Heart left ventricle (tissue), 16 donors: ENCODE measurements at regions not wholly inside any gene's neighbourhood (a gene's known extent, or its start where the extent isn't known, plus 50 kb on each side); places are given as distances from the start of the nearest gene placed in this dataset.

ENCODE experiments used
- ATAC-seq, 4 donors: fragments of 200-7000 bp; cut with Tn5 transposase; one replicate each; pipeline ENCODE4 v1.9.1; 2020 to 2022; ENCODE audit warnings: moderate library complexity in 4 of 4, mild to moderate bottlenecking in 3 of 4, moderate number of reproducible peaks in 1 of 4
- DNase-seq, 5 donors: peaks; one replicate each; pipeline ENCODE4 v3.0.0-alpha.2; 2020
- H3K27ac ChIP-seq, 12 donors: fragments of 200-600 bp; sonication (generic) in 4 of 12; one replicate each; pipeline versions ENCODE4 v1.5.0 to v1.8.0; 2016 to 2022; ENCODE audit warnings: mild to moderate bottlenecking in 2 of 12
- H3K27me3 ChIP-seq, 9 donors: fragments of 200-600 bp; sonication (generic) in 2 of 9; one replicate each; pipeline versions ENCODE4 v1.5.1 to v1.8.0; 2016 to 2022; ENCODE audit warnings: mild to moderate bottlenecking in 3 of 9
- H3K36me3 ChIP-seq, 9 donors: fragments of 200-600 bp; sonication (generic) in 2 of 9; one replicate each; pipeline versions ENCODE4 v1.5.0 to v1.8.0; 2018 to 2022; ENCODE audit warnings: mild to moderate bottlenecking in 2 of 9
- H3K4me1 ChIP-seq, 12 donors: fragments of 200-600 bp; sonication (generic) in 4 of 12; one replicate each; pipeline versions ENCODE4 v1.5.0 to v1.8.0; 2016 to 2022; ENCODE audit warnings: mild to moderate bottlenecking in 3 of 12
- H3K4me3 ChIP-seq, 12 donors: fragments of 200-600 bp; sonication (generic) in 4 of 12; one replicate each; pipeline versions ENCODE4 v1.5.0 to v1.8.0; 2017 to 2022; ENCODE audit warnings: mild to moderate bottlenecking in 9 of 12, moderate library complexity in 4 of 12
- H3K9me3 ChIP-seq, 12 donors: fragments of 200-600 bp; sonication (generic) in 4 of 12; one replicate each; pipeline versions ENCODE4 v1.5.0 to v1.8.0; 2016 to 2022; ENCODE audit warnings: mild to moderate bottlenecking in 1 of 12
- CTCF ChIP-seq, 12 donors: fragments of 200-600 bp; sonication (generic) in 4 of 12; IDR thresholded peaks; one replicate each; pipeline versions ENCODE4 v1.5.0 to v1.8.0; 2018 to 2022; ENCODE audit warnings: antibody characterized with exemption in 12 of 12, mild to moderate bottlenecking in 5 of 12
- POLR2A ChIP-seq, 2 donors: fragments of 450-650 bp; IDR thresholded peaks; one replicate each; pipeline ENCODE4 v1.6.1; 2017; ENCODE audit warnings: antibody characterized with exemption in 2 of 2, mild to moderate bottlenecking in 2 of 2, moderate library complexity in 2 of 2
- WGBS, 4 donors: extraction: QIAGEN DNeasy Blood & Tissue Kit in 2 of 4; methylation state at CpG; one replicate each; pipeline versions ENCODE4 v1.1.5 to v1.1.7; 2013 to 2018; 5-methylcytosine and 5-hydroxymethylcytosine counted together
- intact Hi-C, 10 donors: fragments of 100-400 bp; cut with DNase I; formaldehyde crosslinking; loops; one replicate each; pipeline versions ENCODE4 v1.11.1 to v1.14.2; 2022
- donor health status: ischemic (EF 13 %, LVEDD 7.1; RV severe dilation, severe dysfunction).
- donor health status: healthy with polysubstance abuse.
- donor health status: DM: no; HTN: yes; CAD: no.
- donor health status: DM: no; HTN: no; CAD: no.
- donor health status: ischemic (EF 25% LVEDD 6.9; RV normal size, moderate dysfunction).
- donor health status: ischemic (EF 25% LVEDD 5.7; RV mildly dilated, moderate dysfunction).
- donor health status: healthy.
- donor health status: DM: yes; HTN: yes; CAD: no.
- donor health status: ischemic (EF 35%, LVEDD 5.7; RV mildly dilated, moderate dysfunction).
- donor health status: nonischemic (EF 11% LVEDD 7.7; RV severe dilation, severe dysfunction).
- donor health status: DM: yes; HTN: yes; CAD: no.
- donor health status: PGD.
- donor health status: ischemic (EF 29% LVEDD 5.4; RV normal size, mild dysfunction).
- donor health status: nonischemic (EF 23%, LVEDD 6.1; RV moderate dilation, normal function).

GRCh38 chr5:84961193-84961592 is 576.5 kb upstream of the EDIL3 start:
- no peak overlapping the region for H3K27ac ChIP-seq
- ATAC-seq (peak in 1 of 4 donors; percentile 20), DNase-seq (peak in 2 of 5 donors; percentile 14 to 26)
- no peaks in the 10 kb centered on the region for H3K27me3 ChIP-seq
- intact Hi-C loops = no loop called here
- 82 to 95% (median 92%) methylated on average over 8 to 9 of the region's 9 CpGs for WGBS, 4 donors
- no peak overlapping the region for H3K4me3 ChIP-seq
- H3K4me1 ChIP-seq = no peaks in the 10 kb centered on the region
- H3K9me3 ChIP-seq = peaks cover 0 to 17% (median 0%) of the 10 kb centered on the region in 12 donors
- no peaks in the 10 kb centered on the region for H3K36me3 ChIP-seq
- TF ChIP-seq CTCF (IDR thresholded peaks at IDR 0.05) = no peak
- no peak for TF ChIP-seq POLR2A (IDR thresholded peaks at IDR 0.05)

GRCh38 chr5:84961903-84962302 is 577.2 kb upstream of the EDIL3 start:
- no peaks in the 10 kb centered on the region for H3K4me1 ChIP-seq
- H3K27me3 ChIP-seq = no peaks in the 10 kb centered on the region
- ATAC-seq (no peak), DNase-seq (peak in 1 of 5 donors; percentile 30)
- H3K9me3 ChIP-seq = peaks cover 0 to 17% (median 0%) of the 10 kb centered on the region in 12 donors
- no peak overlapping the region for H3K27ac ChIP-seq
- no peaks in the 10 kb centered on the region for H3K36me3 ChIP-seq
- H3K4me3 ChIP-seq = no peak overlapping the region
- intact Hi-C loops = no loop called here
- TF ChIP-seq CTCF (IDR thresholded peaks at IDR 0.05) (no peak), POLR2A (IDR thresholded peaks at IDR 0.05) (no peak)
- WGBS, 4 donors = 53 to 81% (median 69%) methylated on average over 2 to 3 of the region's 3 CpGs

- DNase-seq (no peak), ATAC-seq (no peak)
- no peak for TF ChIP-seq POLR2A (IDR thresholded peaks at IDR 0.05)
- TF ChIP-seq CTCF (IDR thresholded peaks at IDR 0.05) = no peak
- no peaks in the 10 kb centered on the region for H3K9me3 ChIP-seq
- H3K27ac ChIP-seq = no peak overlapping the region
- no peaks in the 10 kb centered on the region for H3K4me1 ChIP-seq
- no peaks in the 10 kb centered on the region for H3K36me3 ChIP-seq
- 48 to 77% (median 49%) methylated on average over 2 of the region's 2 CpGs for WGBS, 4 donors
- intact Hi-C loops = no loop called here
- no peaks in the 10 kb centered on the region for H3K27me3 ChIP-seq
- H3K4me3 ChIP-seq = no peak overlapping the region
Observed at GRCh38 chr5:84983093-84983492, 598.4 kb upstream of the EDIL3 start.

GRCh38 chr5:84985148-84985547 is 600.5 kb upstream of the EDIL3 start:
- H3K27ac ChIP-seq = no peak overlapping the region
- H3K4me3 ChIP-seq = no peak overlapping the region
- TF ChIP-seq POLR2A (IDR thresholded peaks at IDR 0.05) (no peak), CTCF (IDR thresholded peaks at IDR 0.05) (no peak)
- ATAC-seq = no peak
- no peaks in the 10 kb centered on the region for H3K4me1 ChIP-seq
- 39 to 56% (median 45%) methylated on average over 3 of the region's 3 CpGs for WGBS, 4 donors
- DNase-seq = no peak
- H3K27me3 ChIP-seq = no peaks in the 10 kb centered on the region
- no peaks in the 10 kb centered on the region for H3K9me3 ChIP-seq
- intact Hi-C loops = no loop called here
- H3K36me3 ChIP-seq = no peaks in the 10 kb centered on the region
